MM.1S (cell line): ENCODE measurements at regions not wholly inside any gene's neighbourhood (a gene's known extent, or its start where the extent isn't known, plus 50 kb on each side); places are given as distances from the start of the nearest gene placed in this dataset.
"Not testable (repeated sequence)": the region's sequence is repeated elsewhere in the genome, so short reads cannot be mapped to it uniquely, and the experiment has no call there.

Source experiments
- DNase-seq: peaks from one replicate; pipeline ENCODE4 v3.0.0-alpha.2; 2015
- H2AFZ ChIP-seq: fragments of 300-600 bp; sonication (generic); 2 replicates; pipeline ENCODE4 v1.6.0; 2016; ENCODE audit warnings: antibody characterized with exemption, low read length
- H3F3A ChIP-seq: fragments of 300-600 bp; sonication (generic); 2 replicates; pipeline ENCODE4 v1.6.1; 2016; ENCODE audit warnings: mild to moderate bottlenecking, antibody characterized with exemption, low read length, moderate library complexity, mixed read lengths; ENCODE audit not compliant: insufficient read depth
- H3K27ac ChIP-seq: fragments of 300-600 bp; sonication (generic); 2 replicates; pipeline ENCODE4 v1.5.1; 2016; ENCODE audit warnings: mild to moderate bottlenecking, low read length
- H3K27me3 ChIP-seq: fragments of 300-600 bp; sonication (generic); replicated peaks from 2 replicates; pipeline ENCODE4 v1.6.0; 2016; ENCODE audit warnings: low read length; ENCODE audit not compliant: insufficient read depth
- H3K36me3 ChIP-seq: fragments of 300-600 bp; sonication (generic); replicated peaks from 2 replicates; pipeline ENCODE4 v1.6.1; 2016; ENCODE audit warnings: mild to moderate bottlenecking, low read length, mixed read lengths; ENCODE audit not compliant: insufficient read depth
- H3K4me1 ChIP-seq: fragments of 300-600 bp; sonication (generic); 2 replicates; pipeline ENCODE4 v1.6.1; 2016; ENCODE audit warnings: low read length, mixed read lengths
- H3K4me2 ChIP-seq: fragments of 300-600 bp; sonication (generic); 2 replicates; pipeline ENCODE4 v1.6.0; 2016; ENCODE audit warnings: low read depth, low read length
- H3K4me3 ChIP-seq: fragments of 300-600 bp; sonication (generic); 2 replicates; pipeline ENCODE4 v1.5.1; 2016; ENCODE audit warnings: low read length, mixed read lengths
- H3K79me2 ChIP-seq: fragments of 300-600 bp; sonication (generic); 2 replicates; pipeline ENCODE4 v1.6.1; 2016; ENCODE audit warnings: mixed run types, low read length, mixed read lengths
- H3K9ac ChIP-seq: fragments of 300-600 bp; sonication (generic); 2 replicates; pipeline ENCODE4 v1.6.1; 2016; ENCODE audit warnings: low read length, mixed read lengths
- H3K9me2 ChIP-seq: fragments of 300-600 bp; sonication (generic); replicated peaks from 2 replicates; pipeline ENCODE4 v1.6.1; 2016; ENCODE audit warnings: mild to moderate bottlenecking, low read length, mixed read lengths; ENCODE audit not compliant: insufficient read depth
- H3K9me3 ChIP-seq: fragments of 300-600 bp; sonication (generic); replicated peaks from 2 replicates; pipeline ENCODE4 v1.6.1; 2016; ENCODE audit warnings: mild to moderate bottlenecking, low read length, mixed read lengths; ENCODE audit not compliant: insufficient read depth
- H4K20me1 ChIP-seq: fragments of 300-600 bp; sonication (generic); 2 replicates; pipeline ENCODE4 v1.6.1; 2016; ENCODE audit warnings: mild to moderate bottlenecking, low read length, moderate library complexity, mixed read lengths; ENCODE audit not compliant: insufficient read depth
- CTCF ChIP-seq: fragments of 300-600 bp; sonication (generic); IDR thresholded peaks from 2 replicates; pipeline ENCODE4 v1.5.1; 2016; ENCODE audit warnings: antibody characterized with exemption, low read length, mixed read lengths
- EZH2 ChIP-seq: fragments of 300-600 bp; sonication (generic); optimal IDR thresholded peaks from 2 replicates; pipeline ENCODE3; 2017; ENCODE audit warnings: low read depth, mild to moderate bottlenecking, antibody characterized with exemption, low read length, mixed read lengths
- EZH2phosphoT487 ChIP-seq: fragments of 300-600 bp; sonication (generic); IDR thresholded peaks from 2 replicates; pipeline ENCODE4 v1.6.1; 2018; ENCODE audit warnings: antibody characterized with exemption, low read length

- H3K9ac ChIP-seq: no peak overlapping the region
- H3K9me2 ChIP-seq: no peaks in the 10 kb centered on the region
- H3K4me3 ChIP-seq: no peak overlapping the region
- H3K36me3 ChIP-seq: no peaks in the 10 kb centered on the region
- H3K4me2 ChIP-seq: no peak overlapping the region
- H2AFZ ChIP-seq: no peak overlapping the region
- H3K79me2 ChIP-seq: no peaks in the 10 kb centered on the region
- TF ChIP-seq CTCF (no peak), EZH2 (no peak), EZH2phosphoT487 (no peak)
- no peaks in the 10 kb centered on the region for H3F3A ChIP-seq
- H4K20me1 ChIP-seq: no peaks in the 10 kb centered on the region
- no peaks in the 10 kb centered on the region for H3K27me3 ChIP-seq
- no peak overlapping the region for H3K27ac ChIP-seq
- H3K4me1 ChIP-seq: no peaks in the 10 kb centered on the region
- no peak for DNase-seq
- no peaks in the 10 kb centered on the region for H3K9me3 ChIP-seq
These were observed 129.7 kb upstream of the CDIN1 start for GRCh38 chr15:36449662-36450145.

GRCh38 chr15:36454244-36454643 lies 125.2 kb upstream of the CDIN1 start:
- not testable (repeated sequence) for H4K20me1 ChIP-seq, H3K36me3 ChIP-seq, H3K9me3 ChIP-seq, H3K79me2 ChIP-seq, H3K4me3 ChIP-seq, H3K27ac ChIP-seq, H3F3A ChIP-seq, H3K27me3 ChIP-seq, H2AFZ ChIP-seq, DNase-seq, H3K9ac ChIP-seq, H3K9me2 ChIP-seq, H3K4me1 ChIP-seq, H3K4me2 ChIP-seq

- H3K4me2 ChIP-seq: no peak overlapping the region
- H3K79me2 ChIP-seq: no peaks in the 10 kb centered on the region
- no peaks in the 10 kb centered on the region for H3F3A ChIP-seq
- no peaks in the 10 kb centered on the region for H3K36me3 ChIP-seq
- DNase-seq: no peak
- H3K9me2 ChIP-seq: no peaks in the 10 kb centered on the region
- H3K4me3 ChIP-seq: no peak overlapping the region
- no peaks in the 10 kb centered on the region for H3K4me1 ChIP-seq
- no peaks in the 10 kb centered on the region for H3K27me3 ChIP-seq
- no peak overlapping the region for H2AFZ ChIP-seq
- TF ChIP-seq CTCF: no peak
- TF ChIP-seq EZH2phosphoT487: no peak
- H3K9ac ChIP-seq: no peak overlapping the region
- H3K9me3 ChIP-seq: no peaks in the 10 kb centered on the region
- H3K27ac ChIP-seq: no peak overlapping the region
- H4K20me1 ChIP-seq: no peaks in the 10 kb centered on the region
These were observed 121.0 kb upstream of the CDIN1 start for GRCh38 chr15:36458411-36458810.

GRCh38 chr15:36465304-36465703 lies 114.1 kb upstream of the CDIN1 start:
- Histone ChIP-seq H3K79me2 (no peaks in the 10 kb centered on the region), H3F3A (no peaks in the 10 kb centered on the region), H3K4me1 (no peaks in the 10 kb centered on the region), H3K27me3 (no peaks in the 10 kb centered on the region), H3K4me3 (no peak overlapping the region), H4K20me1 (no peaks in the 10 kb centered on the region), H3K27ac (no peak overlapping the region), H3K9me3 (no peaks in the 10 kb centered on the region), H2AFZ (no peak overlapping the region), H3K9ac (no peak overlapping the region), H3K36me3 (no peaks in the 10 kb centered on the region), H3K9me2 (no peaks in the 10 kb centered on the region), H3K4me2 (no peak overlapping the region)
- no peak for DNase-seq
- no peak for TF ChIP-seq EZH2phosphoT487
- no peak for TF ChIP-seq CTCF
- TF ChIP-seq EZH2: no peak
